GM19043 (cell line): ENCODE measurements at regions not wholly inside any gene's neighbourhood (a gene's known extent, or its start where the extent isn't known, plus 50 kb on each side); places are given as distances from the start of the nearest gene placed in this dataset.
"Not testable (repeated sequence)": the region's sequence is repeated elsewhere in the genome, so short reads cannot be mapped to it uniquely, and the experiment has no call there.

Experiments
- ATAC-seq: cut with Tn5 transposase; IDR thresholded peaks from one replicate; pipeline ENCODE4 v1.9.1; 2021; ENCODE audit warnings: low read depth; ENCODE audit not compliant: unreplicated experiment

DNA sequence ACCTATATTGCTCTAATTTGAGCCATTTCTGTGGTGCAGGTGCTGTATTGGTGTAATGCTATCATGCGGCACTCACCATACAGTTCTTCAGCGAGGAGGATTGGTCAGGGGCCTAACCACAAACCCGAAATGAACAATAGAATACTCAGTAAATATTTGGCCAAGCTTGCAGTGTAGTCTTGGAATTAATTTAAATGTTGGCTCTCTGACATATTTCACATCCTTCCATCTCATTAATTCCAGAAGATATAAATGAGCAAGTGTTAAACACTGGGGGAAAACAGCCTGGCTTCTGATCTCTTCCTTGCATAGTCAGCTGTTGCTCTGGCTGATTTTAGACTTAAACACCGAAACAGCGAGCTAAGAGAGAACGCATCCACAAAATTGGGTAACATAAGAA is 663.1 kb upstream of the GHITM start:
- no peak for ATAC-seq

DNA sequence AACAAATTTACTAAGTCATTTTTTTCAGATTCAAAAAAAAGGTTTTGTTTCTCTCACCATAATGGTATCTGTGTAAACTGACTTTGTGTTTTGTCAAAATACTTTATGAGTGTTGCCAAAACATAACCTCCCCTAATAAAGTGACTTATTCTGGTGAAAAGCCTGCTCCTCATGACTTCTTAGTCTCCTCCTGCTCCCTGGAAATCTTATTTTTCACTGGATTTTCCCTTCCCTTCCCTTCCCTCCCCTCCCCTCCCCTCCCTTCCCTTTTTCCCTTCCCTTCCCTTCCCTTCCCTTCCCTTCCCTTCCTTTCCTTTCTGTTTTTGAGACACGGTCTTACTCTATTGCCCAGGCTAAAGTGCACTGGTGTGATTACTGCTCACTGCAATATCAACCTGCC is 650.1 kb upstream of the GHITM start:
- no peak for ATAC-seq

DNA sequence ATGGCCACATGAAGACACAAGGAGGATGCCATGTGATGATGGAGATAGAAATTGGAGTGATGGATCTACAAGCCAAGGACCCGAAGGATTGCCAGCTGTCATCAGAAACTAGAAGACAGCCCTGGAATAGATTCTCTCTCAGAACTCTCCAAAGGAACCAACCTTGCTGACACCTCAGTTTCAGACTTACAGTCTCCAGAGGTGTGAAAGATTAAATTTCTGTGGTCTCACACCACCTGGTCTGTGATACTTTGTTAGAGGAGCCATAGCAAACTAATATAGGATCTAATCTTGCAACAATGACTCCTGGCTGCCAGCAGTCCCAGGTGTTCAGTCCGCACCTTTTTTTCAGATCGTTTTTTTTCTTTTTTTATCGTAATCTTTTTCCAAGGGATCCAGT is 647.3 kb upstream of the GHITM start:
- no peak for ATAC-seq

DNA sequence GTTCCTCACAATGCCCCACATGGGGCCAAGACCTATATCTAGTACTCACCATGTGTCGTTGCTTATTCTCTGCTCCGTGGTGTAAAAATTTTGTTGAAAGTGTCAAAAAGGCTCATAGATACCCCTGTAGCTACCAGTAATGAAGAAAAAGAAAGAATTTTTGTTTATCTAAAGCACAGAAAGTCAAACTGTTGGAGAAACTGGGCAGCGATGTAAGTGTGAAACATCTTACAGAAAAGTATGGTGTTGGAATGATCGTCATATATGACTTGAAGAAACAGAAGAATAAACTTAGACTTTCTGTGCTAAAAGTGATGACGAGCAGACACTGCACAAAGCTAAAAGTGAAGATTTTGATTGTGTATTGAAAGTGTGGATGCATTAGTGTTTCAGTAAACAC is 626.6 kb upstream of the GHITM start:
- ATAC-seq: no peak

DNA sequence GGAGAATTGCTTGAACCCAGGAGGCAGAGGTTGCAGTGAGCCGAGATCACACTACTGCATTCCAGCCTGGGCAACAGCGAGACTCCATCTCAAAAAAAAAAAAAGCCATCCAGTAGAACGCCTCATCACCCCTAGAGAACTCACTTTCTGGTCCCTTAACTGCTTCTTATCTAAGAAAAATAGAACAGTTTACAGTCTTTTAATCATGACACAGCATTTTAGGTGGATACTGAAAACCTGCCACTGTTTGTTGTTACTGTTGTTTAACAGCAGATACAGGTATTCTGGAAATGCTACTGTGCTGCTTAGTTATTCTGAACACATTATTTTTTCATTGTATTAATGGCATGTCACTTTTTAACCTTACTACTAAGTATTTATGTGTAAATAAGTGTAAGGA is 624.3 kb upstream of the GHITM start:
- ATAC-seq: no peak

DNA sequence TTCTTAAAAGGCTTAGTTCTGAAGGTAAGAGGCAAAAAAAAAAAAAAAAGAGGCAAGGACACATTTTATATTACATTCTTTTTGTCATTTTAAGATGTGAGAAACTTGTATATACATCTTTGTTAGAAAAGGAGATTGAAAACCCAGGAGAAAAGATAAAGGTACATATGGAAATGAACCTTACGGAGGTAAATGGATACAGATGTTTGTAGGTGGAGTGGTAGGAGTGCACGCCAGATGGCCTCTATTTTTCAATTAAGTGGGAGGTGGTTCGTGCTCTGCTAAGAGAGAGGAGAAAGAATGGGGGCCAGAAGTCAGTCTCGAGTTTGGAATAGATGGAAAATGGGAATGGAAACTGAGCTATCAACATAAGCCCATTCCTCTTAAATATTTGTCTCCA is 622.5 kb upstream of the GHITM start:
- ATAC-seq: no peak

DNA sequence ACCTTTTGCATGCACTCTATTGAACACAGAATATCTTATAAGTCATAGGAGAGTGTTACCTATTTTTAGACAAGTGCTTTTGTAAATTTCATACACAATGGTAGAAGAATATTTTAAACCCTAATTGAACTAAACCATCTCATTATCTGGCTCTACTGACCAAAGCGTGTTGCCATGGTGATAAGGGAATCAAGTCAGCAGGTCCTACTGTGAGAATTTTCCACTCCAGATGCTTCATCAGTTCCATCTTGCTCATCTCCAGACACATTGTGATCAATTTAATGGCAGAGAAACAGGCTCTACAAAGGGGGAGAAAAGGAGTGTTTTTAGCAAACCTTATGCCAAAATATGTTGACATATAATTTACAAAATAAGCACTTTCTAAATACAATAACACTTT is 621.9 kb upstream of the GHITM start:
- no peak for ATAC-seq

DNA sequence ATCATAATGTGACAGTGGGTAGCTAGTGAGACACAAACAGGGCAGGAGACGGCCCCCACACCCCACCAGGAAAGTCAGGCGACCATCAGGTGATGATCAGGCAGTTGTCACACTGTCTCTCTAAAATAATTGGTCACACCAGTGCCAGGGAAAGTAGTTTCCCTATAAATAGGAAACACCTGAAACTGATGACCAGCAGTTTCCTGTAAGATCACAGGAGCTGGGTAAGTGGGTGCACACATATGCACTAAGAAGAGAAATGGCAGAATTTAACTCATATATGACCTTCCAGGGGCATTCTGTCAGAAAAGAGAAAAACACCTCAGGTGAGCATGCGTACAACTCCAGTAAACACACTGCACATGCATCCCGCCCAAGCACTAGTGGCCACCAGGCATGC is 620.5 kb upstream of the GHITM start:
- ATAC-seq: no peak

DNA sequence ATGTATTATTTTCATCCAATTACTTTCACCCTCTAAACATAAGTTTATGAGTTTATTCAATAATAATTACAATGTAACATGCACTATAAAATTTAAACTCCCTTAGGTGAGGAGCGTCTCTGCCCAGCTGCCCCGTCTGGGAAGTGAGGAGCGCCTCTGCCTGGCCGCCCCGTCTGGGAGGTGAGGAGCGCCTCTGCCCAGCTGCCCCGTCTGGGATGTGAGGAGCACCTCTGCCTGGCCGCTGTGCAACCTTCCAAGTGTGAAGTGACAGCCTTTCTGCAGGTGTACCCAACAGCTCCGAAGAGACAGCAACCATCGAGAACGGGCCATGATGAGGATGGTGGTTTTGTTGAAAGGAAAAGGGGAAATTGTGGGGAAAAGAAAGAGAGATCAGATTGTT is 618.9 kb upstream of the GHITM start:
- ATAC-seq: not testable (repeated sequence)

DNA sequence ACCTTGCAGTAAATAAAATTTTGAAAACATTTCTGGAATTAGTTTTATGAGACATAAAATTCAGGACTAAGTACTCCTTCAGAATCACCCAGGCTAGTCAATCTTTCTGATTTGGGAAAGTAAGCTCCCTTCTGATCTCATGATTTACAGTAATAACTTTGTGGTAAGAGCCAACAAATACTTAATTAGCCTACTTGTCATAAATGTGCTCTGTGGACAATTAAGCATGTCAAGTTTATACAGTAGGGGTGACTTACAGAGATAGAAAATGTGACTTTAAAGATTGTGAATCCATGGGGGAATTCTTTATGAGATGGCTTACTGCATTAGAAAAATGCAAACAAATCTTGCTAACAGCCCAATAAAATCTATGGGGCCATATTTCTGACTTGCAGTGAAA is 616.9 kb upstream of the GHITM start:
- no peak for ATAC-seq

DNA sequence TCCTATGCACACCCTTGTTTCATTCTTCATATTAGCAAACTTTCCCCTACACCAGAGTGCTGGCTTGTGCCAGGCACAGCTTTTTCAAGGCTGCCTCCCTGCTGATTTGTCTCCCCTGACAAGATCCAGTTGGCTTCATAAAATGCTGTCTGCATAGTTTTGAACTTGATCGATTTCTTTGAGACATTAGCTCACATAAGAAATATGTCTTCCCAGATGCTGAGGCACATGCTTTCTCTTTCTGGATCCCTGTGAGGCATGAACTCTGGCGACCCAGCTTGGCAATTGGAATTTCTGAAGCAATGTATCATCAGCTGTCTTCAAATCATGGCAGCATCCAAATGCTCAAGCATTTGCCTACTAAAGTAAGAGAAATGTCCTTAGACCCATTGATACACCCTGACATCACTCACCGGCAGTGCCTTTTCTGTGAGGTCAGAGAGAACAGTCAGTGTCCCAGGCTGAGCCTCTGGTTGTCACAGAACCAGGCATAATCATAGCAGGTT is 616.4 kb upstream of the GHITM start:
- ATAC-seq: no peak

DNA sequence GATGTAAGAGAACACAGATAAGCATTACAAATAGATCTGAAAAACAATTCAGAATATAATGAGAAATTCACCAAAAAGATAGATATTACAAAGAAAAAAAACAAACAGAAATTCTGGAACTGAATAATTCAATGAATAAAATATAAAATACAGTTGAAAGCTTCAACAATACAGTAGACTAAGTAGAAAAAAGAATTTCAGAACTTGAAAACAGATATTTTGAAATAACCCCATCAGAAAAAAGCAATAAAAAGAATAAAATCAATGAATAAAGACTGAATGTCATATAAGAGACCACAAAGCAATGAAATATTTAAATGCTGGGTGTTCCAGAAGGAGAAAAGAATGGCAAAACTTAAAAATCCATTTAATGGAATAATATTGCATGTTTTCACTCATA is 611.4 kb upstream of the GHITM start:
- no peak for ATAC-seq

DNA sequence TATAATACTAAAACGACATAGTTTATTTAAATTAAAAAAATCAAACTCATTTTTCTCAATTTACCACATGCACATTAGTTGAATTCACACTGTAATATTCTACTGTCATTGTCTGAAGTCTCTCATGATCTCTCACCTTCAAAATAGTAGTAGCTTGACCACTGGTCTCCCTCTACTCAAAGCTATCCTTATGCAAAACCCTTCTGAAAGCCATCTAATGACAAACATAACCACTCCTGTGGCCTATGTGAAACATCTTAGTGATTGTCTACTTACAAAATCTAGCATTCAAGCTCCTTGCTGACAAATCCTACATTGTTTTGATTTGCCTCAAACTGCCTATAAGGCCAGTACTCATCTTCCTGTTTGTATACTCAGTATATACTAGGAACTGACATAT is 606.0 kb upstream of the GHITM start:
- ATAC-seq: no peak

DNA sequence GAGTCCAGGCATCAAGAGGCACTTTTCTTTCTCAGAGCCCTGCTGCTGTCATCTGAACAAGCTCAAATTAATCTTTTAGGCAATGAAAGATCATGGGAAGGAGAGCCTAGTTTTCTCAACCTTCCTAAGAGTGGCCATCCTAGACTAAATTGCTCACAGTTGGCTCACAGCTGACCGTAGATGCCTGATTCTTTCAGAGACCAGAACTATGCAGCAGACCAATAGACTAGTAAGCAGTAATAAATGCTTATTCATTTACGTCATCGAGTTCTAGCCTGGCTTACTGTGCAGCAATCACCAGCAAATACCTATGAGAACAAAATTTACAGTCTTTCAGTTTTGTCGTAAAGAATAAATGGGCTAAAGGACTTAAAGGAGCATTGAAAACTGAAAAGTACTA is 602.9 kb upstream of the GHITM start:
- ATAC-seq: no peak

DNA sequence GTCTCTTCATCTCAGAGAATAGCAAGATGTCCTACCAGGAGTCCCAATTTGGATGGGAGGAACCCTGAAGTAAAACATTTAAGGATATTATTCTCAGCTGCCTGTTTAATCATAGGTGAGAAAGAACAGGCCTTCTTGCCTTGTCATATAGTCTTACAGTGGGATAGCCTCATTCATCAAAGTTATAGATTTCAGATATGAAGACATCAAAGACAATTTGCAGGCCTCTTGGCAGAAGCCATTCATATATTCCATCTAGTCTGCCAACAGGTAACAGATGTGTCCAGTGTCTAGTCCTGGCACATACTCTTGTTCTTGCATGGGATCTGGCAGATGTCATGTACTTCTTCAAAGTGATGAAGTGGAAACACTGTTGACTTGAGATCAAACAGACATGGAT is 601.3 kb upstream of the GHITM start:
- no peak for ATAC-seq

DNA sequence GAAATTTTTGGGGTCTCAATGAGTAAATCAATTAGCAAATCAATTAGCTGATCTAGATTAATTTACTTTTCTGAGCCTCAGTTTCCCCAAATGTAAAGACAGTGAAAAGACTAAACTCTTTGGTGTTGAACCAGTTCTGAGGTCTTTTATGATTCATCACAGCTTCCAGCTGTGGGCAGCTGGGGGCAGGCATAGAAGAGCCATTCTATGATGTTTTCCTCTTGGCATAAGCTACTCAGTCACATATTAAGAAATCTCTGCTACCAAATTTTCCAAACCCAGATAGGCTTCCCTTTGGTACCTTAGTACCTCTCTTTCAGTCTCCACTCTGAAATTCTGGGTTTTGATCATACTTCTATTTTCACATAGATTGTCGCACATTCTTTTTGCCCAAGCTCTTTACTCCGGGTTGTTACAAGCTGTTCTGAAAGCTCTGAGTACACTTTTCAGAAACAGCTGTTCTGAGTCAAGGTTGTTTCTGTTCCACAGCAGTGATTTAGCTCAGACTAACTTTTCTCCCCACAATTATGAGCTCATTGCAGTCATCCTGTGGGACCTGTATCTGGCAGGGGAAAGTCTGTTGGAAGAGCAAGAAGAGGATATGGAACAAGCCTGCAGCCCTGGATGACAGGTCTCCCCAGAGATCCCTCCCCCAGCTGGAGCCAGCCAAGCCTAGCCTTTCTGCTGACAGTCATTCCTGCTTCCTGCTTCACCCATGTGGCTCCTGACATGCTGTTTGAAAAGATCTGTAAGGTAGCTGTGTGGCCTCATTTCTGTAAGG is 599.6 kb upstream of the GHITM start:
- peak; percentile 46 for ATAC-seq

DNA sequence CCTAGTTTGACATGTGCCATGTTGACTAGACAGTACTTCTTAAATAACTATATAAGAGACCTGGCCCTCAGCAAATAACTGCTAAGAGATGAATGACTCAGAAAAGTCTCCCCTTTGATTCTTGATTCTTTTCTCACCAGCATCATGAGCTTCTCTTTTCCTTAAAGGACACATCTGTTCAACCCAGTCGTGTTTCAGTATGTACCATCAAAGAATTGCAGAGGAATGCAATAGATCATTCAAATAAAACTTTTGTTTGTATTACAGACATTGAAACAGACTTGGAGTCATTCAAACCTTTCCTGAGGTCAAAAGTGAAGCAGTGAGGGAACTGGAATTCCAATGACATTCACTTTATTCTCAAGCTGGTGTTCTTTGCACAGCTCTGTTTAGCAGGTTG is 598.3 kb upstream of the GHITM start:
- no peak for ATAC-seq

DNA sequence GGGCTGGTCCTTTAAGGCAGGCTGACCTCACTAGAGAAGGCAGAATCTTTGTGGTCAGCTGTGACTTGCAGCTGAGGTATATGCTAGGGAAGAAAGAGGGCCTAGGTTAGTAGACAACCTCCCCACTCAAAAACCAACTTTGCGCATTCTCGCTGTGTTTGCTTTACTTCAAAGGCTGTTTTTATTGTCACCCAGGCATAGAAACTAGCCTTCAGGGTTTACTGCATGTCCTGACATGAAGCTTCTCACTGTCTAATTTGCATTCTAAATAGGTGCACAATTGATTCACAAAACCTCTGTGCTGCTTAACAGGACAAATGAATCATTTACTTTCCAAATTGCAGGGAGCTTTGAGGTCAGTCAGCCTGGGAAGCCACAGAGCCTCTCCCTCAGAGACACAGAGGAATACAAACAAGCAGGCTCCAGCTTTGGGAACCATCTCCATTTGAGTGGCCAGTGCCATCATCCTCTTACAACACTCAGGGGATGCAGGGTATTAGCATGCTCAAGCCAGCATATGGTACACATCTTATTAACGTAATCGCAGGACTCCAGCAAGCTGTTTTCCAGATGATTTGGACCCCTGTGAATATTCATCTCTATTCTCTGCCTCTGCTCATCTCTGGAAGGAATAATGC is 596.4 kb upstream of the GHITM start:
- ATAC-seq: peak; percentile 45

DNA sequence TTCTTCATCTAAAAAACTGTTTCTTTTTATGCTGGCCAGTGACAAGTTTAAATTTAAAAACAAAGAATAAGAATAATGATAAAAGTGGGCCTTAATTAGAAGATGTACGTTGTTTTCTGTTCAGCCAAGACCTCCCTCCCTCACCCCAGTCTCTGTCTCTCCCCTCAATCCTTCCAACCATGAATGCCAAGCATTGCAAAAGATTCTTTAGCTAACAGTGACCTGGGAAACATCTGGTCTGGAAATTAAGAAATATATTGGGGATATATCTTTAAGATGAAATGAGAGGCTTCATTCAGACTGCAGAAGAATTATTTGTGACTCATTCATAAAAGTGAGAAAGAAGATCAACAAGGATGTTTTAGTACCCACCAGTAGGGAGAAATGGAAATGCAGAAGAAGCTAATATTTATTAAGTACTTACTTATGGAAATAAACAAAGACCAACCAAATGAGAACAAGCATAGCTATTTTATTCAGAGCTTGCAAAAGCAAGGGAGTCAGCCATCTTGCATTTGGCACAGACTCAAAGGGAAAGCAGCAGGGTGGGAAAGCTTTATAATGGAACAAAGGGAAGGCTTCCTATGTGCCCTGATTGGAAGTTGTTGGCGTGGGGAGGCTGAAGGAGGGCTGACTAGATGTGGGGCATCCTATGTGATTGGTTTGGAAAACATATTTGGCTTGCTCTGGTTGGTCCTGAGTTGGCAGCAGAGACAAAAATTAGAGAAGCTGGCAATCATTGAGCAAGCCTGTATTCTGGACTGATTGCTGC is 595.4 kb upstream of the GHITM start:
- ATAC-seq: no peak

DNA sequence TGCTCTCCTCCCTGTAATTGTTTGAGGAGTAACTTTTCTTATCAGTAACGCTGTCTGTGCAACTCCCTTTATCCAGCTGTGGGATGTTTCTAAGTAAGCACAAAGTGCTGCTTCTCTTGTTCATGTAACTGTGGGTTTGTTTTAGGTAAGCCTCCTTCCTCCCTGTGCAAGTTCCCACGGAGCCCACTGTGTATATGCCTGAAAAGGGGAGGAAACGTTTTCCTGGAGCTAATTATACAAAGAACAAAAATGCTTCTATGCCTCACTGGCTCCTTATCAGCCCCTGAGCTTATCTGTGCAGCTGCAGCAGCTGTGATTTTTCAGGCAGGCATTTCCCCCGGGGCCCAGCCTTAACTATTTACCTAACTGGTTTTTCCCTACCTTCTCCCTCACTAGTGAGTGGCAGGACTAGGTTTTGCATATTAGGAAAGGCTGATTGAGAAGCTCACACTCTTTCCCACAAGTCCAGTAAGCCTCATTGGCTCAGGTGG is 593.4 kb upstream of the GHITM start:
- ATAC-seq: no peak

DNA sequence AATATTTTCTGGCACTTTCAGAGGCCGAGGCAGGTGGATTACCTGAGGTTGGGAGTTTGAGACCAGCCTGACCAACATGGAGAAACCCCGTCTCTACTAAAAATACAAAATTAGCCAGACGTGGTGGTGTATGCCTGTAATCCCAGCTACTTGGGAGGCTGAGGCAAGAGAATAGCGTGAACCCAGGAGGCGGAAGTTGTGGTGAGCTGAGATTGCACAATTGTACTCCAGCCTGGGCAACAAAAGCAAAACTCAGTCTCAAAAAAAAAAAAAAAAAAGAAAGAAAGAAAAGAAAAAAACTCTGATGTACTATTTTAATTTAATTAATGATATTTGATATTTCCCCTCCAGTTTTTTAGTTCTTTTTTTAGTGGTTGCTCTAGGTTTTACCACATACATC is 588.1 kb upstream of the GHITM start:
- ATAC-seq: not testable (repeated sequence)
